ENCODE measurements at regions not wholly inside any gene's neighbourhood (a gene's known extent, or its start where the extent isn't known, plus 50 kb on each side); places are given as distances from the start of the nearest gene placed in this dataset.

GRCh38 chr20:4304601-4305000 is 55.5 kb upstream of the ADRA1D start:
- WGBS (ENCODE audit: insufficient coverage, low coverage, low lambda C conversion rate, missing lambda C conversion rate), result 81% methylated on average over 5 of the region's 5 CpGs

DNA sequence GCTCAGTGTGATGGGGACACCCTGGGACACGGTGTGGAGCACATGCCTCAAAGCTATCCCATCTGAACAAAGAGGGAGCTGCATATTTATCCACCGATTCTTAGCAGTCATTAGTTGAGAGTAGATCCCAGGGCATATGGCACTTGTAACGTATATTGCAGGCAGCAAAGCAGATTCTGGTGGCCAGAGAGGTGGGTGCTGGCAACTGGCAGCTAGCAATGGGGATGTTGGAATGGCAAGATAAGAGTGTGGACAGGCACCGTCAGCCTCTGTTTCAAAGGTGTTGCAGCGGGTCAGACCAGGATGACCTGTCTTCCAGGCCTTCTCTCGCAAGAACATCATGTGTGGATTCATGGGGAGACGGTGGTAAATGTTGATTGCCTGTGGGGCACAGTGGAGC is 54.0 kb upstream of the ADRA1D start:
- Histone ChIP-seq H3K4me1 (no peaks in the 10 kb centered on the region), H3K27ac (no peak overlapping the region), H3K9me3 (no peaks in the 10 kb centered on the region), H3K27me3 (no peaks in the 10 kb centered on the region), H3K4me3 (no peak overlapping the region), H3K36me3 (no peaks in the 10 kb centered on the region)
- ATAC-seq, result no peak
- no peak for DNase-seq
- 58% methylated on average over 7 of the region's 7 CpGs for WGBS (ENCODE audit: insufficient coverage, low coverage, low lambda C conversion rate, missing lambda C conversion rate)
- intact Hi-C loops (cut with DNase I), result no loop called here
- TF ChIP-seq CTCF (IDR thresholded peaks at IDR 0.05), result no peak

More at GRCh38 chr20:4304601-4305000, 55.5 kb upstream of the ADRA1D start:
- Histone ChIP-seq H3K27me3 (no peaks in the 10 kb centered on the region), H3K27ac (no peak overlapping the region), H3K36me3 (no peaks in the 10 kb centered on the region), H3K4me1 (no peaks in the 10 kb centered on the region), H3K4me3 (no peak overlapping the region), H3K9me3 (no peaks in the 10 kb centered on the region)
- TF ChIP-seq POLR2A (IDR thresholded peaks at IDR 0.05) (no peak), CTCF (IDR thresholded peaks at IDR 0.05) (no peak)
- DNase-seq, result no peak
- ATAC-seq, result no peak
- intact Hi-C loops (cut with DNase I), result no loop called here

DNA sequence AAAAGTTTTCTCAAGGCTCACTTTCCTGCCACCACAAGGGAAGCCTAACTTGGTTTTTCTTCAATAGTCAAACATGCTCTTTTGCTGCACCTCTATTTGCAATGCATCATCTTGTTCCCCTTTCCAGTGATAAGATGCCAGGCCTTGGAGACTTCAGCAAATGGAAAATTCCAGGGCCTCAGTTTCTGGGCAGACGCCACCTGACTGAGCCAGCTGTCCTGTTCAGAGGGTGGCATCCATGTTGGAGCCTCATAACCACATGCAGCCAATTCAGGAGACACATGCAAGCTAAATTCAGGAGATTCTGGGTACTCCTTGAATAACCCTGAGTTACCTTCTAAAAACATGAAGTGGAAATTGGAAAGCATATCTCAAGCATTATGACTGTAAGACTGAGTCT is 51.8 kb upstream of the ADRA1D start:
- intact Hi-C loops (cut with DNase I), result no loop called here
- no peaks in the 10 kb centered on the region for H3K36me3 ChIP-seq
- no peak overlapping the region for H3K4me3 ChIP-seq
- no peak for DNase-seq
- H3K27ac ChIP-seq, result no peak overlapping the region
- TF ChIP-seq POLR2A (IDR thresholded peaks at IDR 0.05) (no peak), CTCF (IDR thresholded peaks at IDR 0.05) (no peak)
- no peaks in the 10 kb centered on the region for H3K27me3 ChIP-seq
- H3K4me1 ChIP-seq, result no peaks in the 10 kb centered on the region
- no peaks in the 10 kb centered on the region for H3K9me3 ChIP-seq
- no peak for ATAC-seq
- WGBS (ENCODE audit: insufficient coverage, low coverage, low lambda C conversion rate, missing lambda C conversion rate), result no CpG with 5 or more reads among the region's 1 CpG

GRCh38 chr20:4300401-4300800 is 51.3 kb upstream of the ADRA1D start:
- no peak for DNase-seq
- no peaks in the 10 kb centered on the region for H3K4me1 ChIP-seq
- H3K9me3 ChIP-seq, result no peaks in the 10 kb centered on the region
- H3K27me3 ChIP-seq, result no peaks in the 10 kb centered on the region
- intact Hi-C loops (cut with DNase I), result no loop called here
- no peaks in the 10 kb centered on the region for H3K36me3 ChIP-seq
- WGBS (ENCODE audit: insufficient coverage, low coverage, low lambda C conversion rate, missing lambda C conversion rate), result no CpG with 5 or more reads among the region's 2 CpGs
- no peak overlapping the region for H3K27ac ChIP-seq
- no peak for ATAC-seq
- no peak overlapping the region for H3K4me3 ChIP-seq
- TF ChIP-seq CTCF (IDR thresholded peaks at IDR 0.05), result no peak
- no peak for TF ChIP-seq POLR2A (IDR thresholded peaks at IDR 0.05)

GRCh38 chr20:4299773-4300172 is 50.7 kb upstream of the ADRA1D start:
- H3K9me3 ChIP-seq, result no peaks in the 10 kb centered on the region
- no peak for DNase-seq
- intact Hi-C loops (cut with DNase I), result no loop called here
- H3K36me3 ChIP-seq, result no peaks in the 10 kb centered on the region
- H3K4me3 ChIP-seq, result no peak overlapping the region
- ATAC-seq, result no peak
- H3K27me3 ChIP-seq, result no peaks in the 10 kb centered on the region
- WGBS (ENCODE audit: insufficient coverage, low coverage, low lambda C conversion rate, missing lambda C conversion rate), result 55% methylated on average over 2 of the region's 2 CpGs
- no peak overlapping the region for H3K27ac ChIP-seq
- H3K4me1 ChIP-seq, result no peaks in the 10 kb centered on the region
- TF ChIP-seq POLR2A (IDR thresholded peaks at IDR 0.05), result no peak

All from right lobe of liver (tissue), 6 donors.